ENCODE measurements at regions not wholly inside any gene's neighbourhood (a gene's known extent, or its start where the extent isn't known, plus 50 kb on each side); places are given as distances from the start of the nearest gene placed in this dataset.

DNA sequence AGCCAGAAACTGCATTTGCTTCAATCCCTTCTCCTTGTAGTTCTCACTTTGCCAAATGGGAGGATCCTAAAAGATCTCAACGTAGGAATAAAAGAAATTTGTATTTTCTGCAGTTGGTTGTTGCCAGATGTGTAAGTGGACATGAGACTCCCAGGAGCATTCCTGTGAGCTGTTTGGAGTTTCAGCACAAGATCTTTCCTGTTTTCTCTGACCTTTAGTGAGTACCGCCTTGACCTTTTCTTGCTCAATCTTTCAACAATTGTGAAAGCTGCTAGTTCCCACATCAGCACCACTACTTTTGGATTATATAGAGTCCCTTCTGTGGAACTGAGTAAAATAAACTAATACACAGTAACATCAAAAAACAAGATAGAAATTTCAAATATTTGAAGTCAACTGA is 683.8 kb upstream of the PABPC4L start:
- TF ChIP-seq, protein P1, sequence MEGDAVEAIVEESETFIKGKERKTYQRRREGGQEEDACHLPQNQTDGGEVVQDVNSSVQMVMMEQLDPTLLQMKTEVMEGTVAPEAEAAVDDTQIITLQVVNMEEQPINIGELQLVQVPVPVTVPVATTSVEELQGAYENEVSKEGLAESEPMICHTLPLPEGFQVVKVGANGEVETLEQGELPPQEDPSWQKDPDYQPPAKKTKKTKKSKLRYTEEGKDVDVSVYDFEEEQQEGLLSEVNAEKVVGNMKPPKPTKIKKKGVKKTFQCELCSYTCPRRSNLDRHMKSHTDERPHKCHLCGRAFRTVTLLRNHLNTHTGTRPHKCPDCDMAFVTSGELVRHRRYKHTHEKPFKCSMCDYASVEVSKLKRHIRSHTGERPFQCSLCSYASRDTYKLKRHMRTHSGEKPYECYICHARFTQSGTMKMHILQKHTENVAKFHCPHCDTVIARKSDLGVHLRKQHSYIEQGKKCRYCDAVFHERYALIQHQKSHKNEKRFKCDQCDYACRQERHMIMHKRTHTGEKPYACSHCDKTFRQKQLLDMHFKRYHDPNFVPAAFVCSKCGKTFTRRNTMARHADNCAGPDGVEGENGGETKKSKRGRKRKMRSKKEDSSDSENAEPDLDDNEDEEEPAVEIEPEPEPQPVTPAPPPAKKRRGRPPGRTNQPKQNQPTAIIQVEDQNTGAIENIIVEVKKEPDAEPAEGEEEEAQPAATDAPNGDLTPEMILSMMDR (IDR thresholded peaks at IDR 0.05; ENCODE audit: poor library complexity) = no peak
- TF ChIP-seq EZH2phosphoT487 (IDR thresholded peaks at IDR 0.05; ENCODE audit: low read depth, severe bottlenecking, unreplicated experiment) (no peak), EZH2 (IDR thresholded peaks at IDR 0.05; ENCODE audit: borderline replicate concordance) (no peak)
